B cell (primary cell): ENCODE measurements at regions not wholly inside any gene's neighbourhood (a gene's known extent, or its start where the extent isn't known, plus 50 kb on each side); places are given as distances from the start of the nearest gene placed in this dataset.

Experiments used
- ATAC-seq: fragments of 200-7000 bp; cut with Tn5 transposase; one replicate; pipeline ENCODE4 v1.10.0; 2021; ENCODE audit warnings: low read depth, mild to moderate bottlenecking, moderate number of reproducible peaks, moderate library complexity
- CTCF ChIA-PET: fragments of 350-600 bp; sonication (Branson Sonifier 250); formaldehyde crosslinking; loops from one replicate; lab custom pipeline; 2021; ENCODE audit warnings: antibody characterized with exemption, inconsistent platforms; lab: Charles Lee
- POLR2A ChIA-PET: fragments of 350-600 bp; sonication (Branson Sonifier 250); formaldehyde crosslinking; loops from one replicate; lab custom pipeline; 2021; ENCODE audit warnings: antibody characterized with exemption; lab: Charles Lee
- DNase-seq: peaks from one replicate; pipeline ENCODE4 v3.0.0; 2013
- H2AFZ ChIP-seq: 2 replicates; pipeline ENCODE4 v1.6.1; 2012; ENCODE audit warnings: mild to moderate bottlenecking, low read depth, low read length; ENCODE audit not compliant: insufficient read depth, poor library complexity, severe bottlenecking
- H3K27ac ChIP-seq, 2 donors: 1 replicate in 1 of 2; 2 replicates in 1 of 2; pipeline ENCODE4 v1.5.1; 2012 to 2013; ENCODE audit warnings: low read length in 2 of 2, mild to moderate bottlenecking in 2 of 2, moderate library complexity in 1 of 2
- H3K27me3 ChIP-seq, 4 experiments: fragments of 200-600 bp in 1 of 4; sonication (generic) in 1 of 4; replicated peaks in 1 of 4; 1 replicate in 2 of 4; 2 replicates in 2 of 4; pipeline versions ENCODE4 v1.6.1 to v1.7.0; 2013 to 2016; ENCODE audit warnings: low read length in 3 of 4, mild to moderate bottlenecking in 2 of 4, mixed read lengths in 1 of 4, moderate library complexity in 1 of 4; ENCODE audit not compliant: insufficient read depth in 4 of 4, control insufficient read depth in 3 of 4; ENCODE audit errors: control extremely low read depth in 1 of 4
- H3K36me3 ChIP-seq, 2 experiments: replicated peaks in 1 of 2; 1 replicate in 1 of 2; 2 replicates in 1 of 2; pipeline versions ENCODE4 v1.6.1 to v1.7.1; 2013; ENCODE audit warnings: low read length in 1 of 2; ENCODE audit not compliant: insufficient read depth in 2 of 2, control insufficient read depth in 1 of 2; ENCODE audit errors: control extremely low read depth in 1 of 2, extremely low read depth in 1 of 2
- H3K4me1 ChIP-seq, 2 donors: fragments of 200-600 bp in 1 of 2; sonication (generic) in 1 of 2; 1 replicate in 1 of 2; 2 replicates in 1 of 2; pipeline versions ENCODE4 v1.5.1 to v1.6.1; 2013 to 2017; ENCODE audit warnings: low read length in 2 of 2; ENCODE audit not compliant: control insufficient read depth in 2 of 2, insufficient read depth in 2 of 2
- H3K4me2 ChIP-seq: replicated peaks from 2 replicates; pipeline ENCODE3; 2012; ENCODE audit warnings: mild to moderate bottlenecking, low read depth, low read length; ENCODE audit not compliant: poor library complexity, severe bottlenecking
- H3K4me3 ChIP-seq, 5 experiments: fragments of 200-600 bp in 1 of 5; sonication (generic) in 1 of 5; 1 replicate in 3 of 5; 2 replicates in 2 of 5; pipeline versions ENCODE4 v1.5.1 to v1.7.0; 2011 to 2016; ENCODE audit warnings: low read length in 4 of 5, mild to moderate bottlenecking in 4 of 5, low read depth in 2 of 5, control low read depth in 1 of 5, moderate library complexity in 1 of 5; ENCODE audit not compliant: insufficient read depth in 1 of 5; ENCODE audit errors: control extremely low read depth in 1 of 5, extremely low read depth in 1 of 5
- H3K79me2 ChIP-seq: fragments of 200-600 bp; sonication (generic); one replicate; pipeline ENCODE4 v1.6.0; 2016; ENCODE audit warnings: low read length; ENCODE audit not compliant: control insufficient read depth, insufficient read depth
- H3K9ac ChIP-seq: fragments of 200-600 bp; sonication (generic); 2 replicates; pipeline ENCODE4 v1.6.1; 2017; ENCODE audit warnings: mild to moderate bottlenecking, low read length, moderate library complexity
- H3K9me3 ChIP-seq, 3 donors: one replicate each; pipeline versions ENCODE4 v1.6.1 to v1.7.1; 2013; ENCODE audit warnings: low read length in 2 of 3; ENCODE audit not compliant: control insufficient read depth in 2 of 3, insufficient read depth in 1 of 3; ENCODE audit errors: control extremely low read depth in 1 of 3
- H4K20me1 ChIP-seq: 2 replicates; pipeline ENCODE4 v1.6.0; 2012; ENCODE audit warnings: mild to moderate bottlenecking, low read length; ENCODE audit not compliant: insufficient read depth, control insufficient read depth, poor library complexity, severe bottlenecking
- H3K27ac Mint-ChIP-seq: one replicate; pipeline ENCODE4 v1.8.0; 2021; ENCODE audit warnings: mixed read lengths
- H3K27me3 Mint-ChIP-seq: one replicate; pipeline ENCODE4 v1.8.0; 2021; ENCODE audit warnings: mixed read lengths
- H3K4me1 Mint-ChIP-seq: one replicate; pipeline ENCODE4 v1.8.0; 2021; ENCODE audit warnings: mixed read lengths
- H3K4me3 Mint-ChIP-seq: one replicate; pipeline ENCODE4 v1.8.0; 2021; ENCODE audit warnings: mixed read lengths
- H3K9me3 Mint-ChIP-seq: one replicate; pipeline ENCODE4 v1.8.0; 2022; ENCODE audit warnings: mixed read lengths; ENCODE audit not compliant: insufficient read depth
- EZH2 ChIP-seq: IDR thresholded peaks from 2 replicates; pipeline ENCODE4 v1.6.1; 2012; ENCODE audit warnings: borderline replicate concordance, low read depth, mild to moderate bottlenecking, moderate library complexity, low read length; ENCODE audit not compliant: insufficient read depth, poor library complexity, severe bottlenecking
- WGBS: methylation state at CpG from one replicate; pipeline ENCODE4 v1.1.5; 2013; ENCODE audit warnings: missing lambda C conversion rate; ENCODE audit not compliant: insufficient coverage; 5-methylcytosine and 5-hydroxymethylcytosine counted together
- intact Hi-C: fragments of 100-400 bp; cut with micrococcal nuclease; formaldehyde crosslinking; loops from one replicate; pipeline ENCODE4 v1.10.0; 2022
- TF ChIP-seq, protein P1 (sequence below): fragments of 200-600 bp; IDR thresholded peaks from one replicate; pipeline ENCODE4 v1.8.0; 2022; ENCODE audit warnings: antibody characterized with exemption, mild to moderate bottlenecking

DNA sequence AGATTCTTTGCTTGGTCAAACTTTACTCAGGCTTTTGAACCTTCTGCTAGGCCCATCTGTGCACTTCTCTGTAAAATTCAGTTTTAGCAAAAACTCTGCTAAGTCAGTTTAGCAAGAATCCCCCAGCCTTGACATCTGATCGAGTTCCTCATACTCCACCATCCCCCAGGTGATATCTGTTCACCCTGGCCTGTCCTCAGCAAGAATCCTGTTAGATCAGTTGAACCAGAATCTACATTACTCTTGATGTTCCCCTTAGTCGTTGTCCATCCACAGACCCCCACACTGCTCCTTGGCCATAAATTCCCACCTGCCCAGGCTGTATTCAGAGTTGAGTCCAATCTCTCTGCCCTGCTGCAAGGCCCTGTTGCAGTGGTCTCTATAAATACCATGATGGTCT, 162.6 kb downstream of the ZNF674 start:
- WGBS, result 89% methylated on average over 1 of the region's 2 CpGs
- Histone ChIP-seq H3K36me3 (no peaks in the 10 kb centered on the region), H3K4me3 (no peak overlapping the region), H3K4me1 (no peaks in the 10 kb centered on the region), H3K4me2 (no peak overlapping the region), H3K9me3 (no peaks in the 10 kb centered on the region), H3K27me3 (no peaks in the 10 kb centered on the region), H3K79me2 (no peaks in the 10 kb centered on the region), H2AFZ (no peak overlapping the region), H3K9ac (no peak overlapping the region), H4K20me1 (no peaks in the 10 kb centered on the region), H3K27ac (no peak overlapping the region)
- intact Hi-C loops, result no loop called here
- Mint-ChIP-seq H3K27ac (no peak overlapping the region), H3K27me3 (peaks cover 3% of the 10 kb centered on the region), H3K9me3 (no peaks in the 10 kb centered on the region), H3K4me1 (peaks cover 2% of the 10 kb centered on the region), H3K4me3 (no peak overlapping the region)
- DNase-seq (no peak), ATAC-seq (no peak)
- CTCF ChIA-PET, result interaction anchor here (0.9 kb wide), 1 partner anchor 26 kb away, joined by 3 read pairs; no protein-coding TSS in a partner anchor
- POLR2A ChIA-PET, result no interaction called here
- TF ChIP-seq, protein P1, sequence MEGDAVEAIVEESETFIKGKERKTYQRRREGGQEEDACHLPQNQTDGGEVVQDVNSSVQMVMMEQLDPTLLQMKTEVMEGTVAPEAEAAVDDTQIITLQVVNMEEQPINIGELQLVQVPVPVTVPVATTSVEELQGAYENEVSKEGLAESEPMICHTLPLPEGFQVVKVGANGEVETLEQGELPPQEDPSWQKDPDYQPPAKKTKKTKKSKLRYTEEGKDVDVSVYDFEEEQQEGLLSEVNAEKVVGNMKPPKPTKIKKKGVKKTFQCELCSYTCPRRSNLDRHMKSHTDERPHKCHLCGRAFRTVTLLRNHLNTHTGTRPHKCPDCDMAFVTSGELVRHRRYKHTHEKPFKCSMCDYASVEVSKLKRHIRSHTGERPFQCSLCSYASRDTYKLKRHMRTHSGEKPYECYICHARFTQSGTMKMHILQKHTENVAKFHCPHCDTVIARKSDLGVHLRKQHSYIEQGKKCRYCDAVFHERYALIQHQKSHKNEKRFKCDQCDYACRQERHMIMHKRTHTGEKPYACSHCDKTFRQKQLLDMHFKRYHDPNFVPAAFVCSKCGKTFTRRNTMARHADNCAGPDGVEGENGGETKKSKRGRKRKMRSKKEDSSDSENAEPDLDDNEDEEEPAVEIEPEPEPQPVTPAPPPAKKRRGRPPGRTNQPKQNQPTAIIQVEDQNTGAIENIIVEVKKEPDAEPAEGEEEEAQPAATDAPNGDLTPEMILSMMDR, result no peak
- no peak for TF ChIP-seq EZH2

DNA sequence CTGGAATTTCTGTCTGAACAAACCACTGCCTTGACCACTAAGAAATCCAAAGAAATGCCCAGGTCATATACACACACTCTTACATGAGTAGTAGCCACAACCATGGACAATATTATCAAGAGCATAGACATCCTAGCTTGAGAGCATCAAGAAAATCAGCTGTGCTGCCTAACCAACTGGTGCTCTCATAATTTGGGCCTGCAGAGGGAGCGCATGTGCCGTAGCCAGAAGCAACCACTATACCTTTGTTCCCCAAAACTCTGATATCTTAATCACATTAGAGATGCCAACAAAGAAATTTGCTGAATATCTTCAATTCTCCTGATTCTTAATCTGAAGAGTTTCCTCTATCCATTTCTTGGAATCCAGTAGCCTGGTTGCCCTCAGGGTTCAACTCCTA, 163.6 kb downstream of the ZNF674 start:
- intact Hi-C loops, result no loop called here
- DNase-seq (peak; percentile 31), ATAC-seq (peak; percentile 33)
- Histone ChIP-seq H2AFZ (no peak overlapping the region), H3K36me3 (no peaks in the 10 kb centered on the region), H3K27me3 (no peaks in the 10 kb centered on the region), H3K4me1 (no peaks in the 10 kb centered on the region), H3K4me2 (no peak overlapping the region), H4K20me1 (no peaks in the 10 kb centered on the region), H3K79me2 (no peaks in the 10 kb centered on the region), H3K27ac (no peak overlapping the region), H3K4me3 (no peak overlapping the region), H3K9ac (no peak overlapping the region), H3K9me3 (no peaks in the 10 kb centered on the region)
- no CpG with 5 or more reads among the region's 2 CpGs for WGBS
- H3K4me3 Mint-ChIP-seq, result no peak overlapping the region
- ChIA-PET POLR2A (no interaction called here), CTCF (interaction anchor here (1.2 to 1.6 kb wide), 2 partner anchors 191 to 712 kb away, joined by 3 to 4 read pairs; no protein-coding TSS in a partner anchor)
- peaks cover 3% of the 10 kb centered on the region for H3K27me3 Mint-ChIP-seq
- TF ChIP-seq, protein P1, result peak; percentile 54
- TF ChIP-seq EZH2, result no peak
- peaks cover 2% of the 10 kb centered on the region for H3K4me1 Mint-ChIP-seq
- no peak overlapping the region for H3K27ac Mint-ChIP-seq
- no peaks in the 10 kb centered on the region for H3K9me3 Mint-ChIP-seq
